IMR-90 (cell line): ENCODE measurements at regions not wholly inside any gene's neighbourhood (a gene's known extent, or its start where the extent isn't known, plus 50 kb on each side); places are given as distances from the start of the nearest gene placed in this dataset.

Experiments
- ATAC-seq: fragments of 200-7000 bp; cut with Tn5 transposase; 2 replicates; pipeline ENCODE4 v1.9.1; 2020; ENCODE audit warnings: low read depth, mild to moderate bottlenecking, moderate library complexity
- BruUV-seq: library from RNA; stranded (reverse); fragments of 400-500 nt; replicated peaks from 2 replicates; lab custom pipeline; 2021; lab: Mats Ljungman, UMichigan
- CTCF ChIA-PET: fragments of 300-600 bp; formaldehyde crosslinking; extraction: SDS; loops from one replicate; lab custom pipeline; 2021; ENCODE audit warnings: antibody characterized with exemption; lab: Yijun Ruan, JAX
- POLR2A ChIA-PET: fragments of 300-600 bp; sonication (Branson Sonifier 250); formaldehyde crosslinking; loops from one replicate; lab custom pipeline; 2022; ENCODE audit warnings: antibody characterized with exemption; ENCODE audit not compliant: unreplicated experiment; lab: Charles Lee
- DNase-seq: peaks from one replicate; pipeline ENCODE4 v3.0.0; 2013
- H2AFZ ChIP-seq: replicated peaks from 2 replicates; pipeline ENCODE3; 2013; ENCODE audit warnings: low read length, mild to moderate bottlenecking; ENCODE audit not compliant: poor library complexity
- H2AK5ac ChIP-seq: 2 replicates; pipeline ENCODE4 v1.6.1; 2013; ENCODE audit warnings: low read depth, low read length, inconsistent platforms
- H2AK9ac ChIP-seq: replicated peaks from 2 replicates; pipeline ENCODE3; 2013; ENCODE audit warnings: mild to moderate bottlenecking, low read depth, low read length, moderate library complexity; ENCODE audit not compliant: poor library complexity
- H2BK120ac ChIP-seq: 2 replicates; pipeline ENCODE4 v1.6.1; 2013; ENCODE audit warnings: low read depth, low read length, inconsistent platforms
- H2BK15ac ChIP-seq: 3 replicates; pipeline ENCODE4 v1.6.1; 2013; ENCODE audit warnings: low read depth, low read length, inconsistent platforms
- H2BK20ac ChIP-seq: 2 replicates; pipeline ENCODE4 v1.6.1; 2013; ENCODE audit warnings: low read depth, mild to moderate bottlenecking, inconsistent platforms, low read length, moderate library complexity
- H2BK5ac ChIP-seq: 2 replicates; pipeline ENCODE4 v1.6.1; 2013; ENCODE audit warnings: mild to moderate bottlenecking, low read depth, low read length, inconsistent platforms; ENCODE audit not compliant: poor library complexity, severe bottlenecking
- H3K14ac ChIP-seq: replicated peaks from 2 replicates; pipeline ENCODE4 v1.6.1; 2013; ENCODE audit warnings: low read depth, low read length, inconsistent platforms
- H3K18ac ChIP-seq: 2 replicates; pipeline ENCODE4 v1.6.1; 2013; ENCODE audit warnings: low read depth, low read length, control low read depth
- H3K23ac ChIP-seq: 2 replicates; pipeline ENCODE4 v1.6.1; 2013; ENCODE audit warnings: low read depth, low read length, inconsistent platforms
- H3K27ac ChIP-seq: 2 replicates; pipeline ENCODE4 v1.5.1; 2013; ENCODE audit warnings: mild to moderate bottlenecking, control low read depth, low read length; ENCODE audit not compliant: insufficient read depth
- H3K27me3 ChIP-seq: 2 replicates; pipeline ENCODE4 v1.6.1; 2013; ENCODE audit warnings: low read length; ENCODE audit not compliant: control insufficient read depth, insufficient read depth
- H3K36me3 ChIP-seq: 2 replicates; pipeline ENCODE4 v1.6.1; 2013; ENCODE audit warnings: low read length, mixed read lengths; ENCODE audit not compliant: control insufficient read depth, insufficient read depth
- H3K4ac ChIP-seq: 2 replicates; pipeline ENCODE4 v1.6.1; 2013; ENCODE audit warnings: low read depth, low read length, inconsistent platforms
- H3K4me1 ChIP-seq: 2 replicates; pipeline ENCODE4 v1.6.1; 2013; ENCODE audit warnings: low read length, mixed read lengths; ENCODE audit not compliant: control insufficient read depth, insufficient read depth
- H3K4me2 ChIP-seq: 2 replicates; pipeline ENCODE4 v1.6.1; 2013; ENCODE audit warnings: low read depth, mild to moderate bottlenecking, control low read depth, low read length, moderate library complexity
- H3K4me3 ChIP-seq: 2 replicates; pipeline ENCODE4 v1.5.1; 2013; ENCODE audit warnings: low read depth, mild to moderate bottlenecking, control low read depth, low read length, moderate library complexity; ENCODE audit not compliant: insufficient read depth
- H3K56ac ChIP-seq: 2 replicates; pipeline ENCODE4 v1.6.1; 2013; ENCODE audit warnings: low read length, inconsistent platforms; ENCODE audit not compliant: insufficient read depth; ENCODE audit errors: extremely low read depth
- H3K79me1 ChIP-seq, 2 experiments: 2 replicates each; pipeline ENCODE4 v1.6.1; 2013; ENCODE audit warnings: low read length in 2 of 2, inconsistent platforms in 1 of 2, low read depth in 1 of 2
- H3K9ac ChIP-seq: 2 replicates; pipeline ENCODE4 v1.6.1; 2013; ENCODE audit warnings: low read depth, low read length, control low read depth
- H3K9me1 ChIP-seq: 2 replicates; pipeline ENCODE4 v1.6.1; 2013; ENCODE audit warnings: low read length, inconsistent platforms; ENCODE audit not compliant: insufficient read depth
- H3K9me3 ChIP-seq: 2 replicates; pipeline ENCODE4 v1.6.1; 2013; ENCODE audit warnings: low read length; ENCODE audit not compliant: control insufficient read depth, insufficient read depth
- H4K20me1 ChIP-seq: 2 replicates; pipeline ENCODE4 v1.6.1; 2013; ENCODE audit warnings: low read length, inconsistent platforms; ENCODE audit not compliant: insufficient read depth
- H4K5ac ChIP-seq: 2 replicates; pipeline ENCODE4 v1.6.1; 2013; ENCODE audit warnings: mild to moderate bottlenecking, low read depth, low read length, control low read depth
- H4K8ac ChIP-seq, 2 experiments: 2 replicates each; pipeline ENCODE4 v1.6.1; 2013; ENCODE audit warnings: low read depth in 2 of 2, low read length in 2 of 2, control low read depth in 1 of 2, inconsistent platforms in 1 of 2
- H4K91ac ChIP-seq: 2 replicates; pipeline ENCODE4 v1.6.1; 2013; ENCODE audit warnings: low read depth, low read length, inconsistent platforms; ENCODE audit not compliant: insufficient read depth
- ELK1 ChIP-seq: fragments of 150-350 bp; IDR thresholded peaks from 2 replicates; pipeline ENCODE4 v1.6.1; 2016; ENCODE audit warnings: low read depth, mild to moderate bottlenecking, low read length, moderate library complexity, borderline replicate concordance
- FOS ChIP-seq: fragments of 150-350 bp; IDR thresholded peaks from 2 replicates; pipeline ENCODE4 v1.6.1; 2016; ENCODE audit warnings: low read depth, low read length
- MAZ ChIP-seq: IDR thresholded peaks from 2 replicates; pipeline ENCODE4 v1.6.1; 2012; ENCODE audit warnings: low read depth, mild to moderate bottlenecking, low read length, improper control_type of control experiment, moderate library complexity, borderline replicate concordance
- RAD21 ChIP-seq: IDR thresholded peaks from 2 replicates; pipeline ENCODE4 v1.6.1; 2012; ENCODE audit warnings: low read length, improper control_type of control experiment
- SMC3 ChIP-seq: fragments of 150-350 bp; IDR thresholded peaks from 2 replicates; pipeline ENCODE4 v1.6.1; 2016; ENCODE audit warnings: low read depth, mild to moderate bottlenecking, antibody characterized with exemption, low read length, moderate library complexity
- WGBS, 2 experiments: methylation state at CpG; one replicate each; pipeline versions ENCODE4 v1.1.5 to v1.1.7; 2013; ENCODE audit warnings: missing lambda C conversion rate in 2 of 2; ENCODE audit not compliant: insufficient read length in 1 of 2; ENCODE audit errors: extremely low coverage in 2 of 2; 5-methylcytosine and 5-hydroxymethylcytosine counted together
- dilution Hi-C: fragments of 300-500 bp; cut with HindIII; formaldehyde crosslinking; loops from one replicate; pipeline ENCODE4 v1.14.3; 2018; ENCODE audit warnings: low sequenced_read_pairs; ENCODE audit not compliant: unreplicated experiment
- in situ Hi-C: fragments of 300-500 bp; cut with MboI; formaldehyde crosslinking; loops from 3 replicates; pipeline ENCODE4 v1.14.3; 2019; ENCODE audit warnings: low sequenced_read_pairs, inconsistent platforms, mixed read lengths
- intact Hi-C: fragments of 100-400 bp; cut with micrococcal nuclease; formaldehyde crosslinking; loops from 2 replicates; pipeline ENCODE4 v1.10.0; 2022

- CTCF ChIA-PET = no interaction called here
Observed at GRCh38 chr2:191622374-191623320, 55.3 kb upstream of the NABP1 start.

More at GRCh38 chr2:191622374-191623320, 55.3 kb upstream of the NABP1 start:
- peak overlapping the region; percentile 27; the same call in 1 of the 2 replicates for H3K14ac ChIP-seq
- no peak for ATAC-seq
- no peak for DNase-seq
- H2AFZ ChIP-seq = peak overlapping the region; percentile 37
- H3K9me3 ChIP-seq = no peaks in the 10 kb centered on the region
- POLR2A ChIA-PET = interaction anchor here (1.1 to 1.2 kb wide), 2 partner anchors 9 to 55 kb away, joined by 4 read pairs; partner anchors contain the start of gene NABP1
- H3K27ac ChIP-seq = no peak overlapping the region
- H4K8ac ChIP-seq = peak overlapping the region in 1 of 2 experiments; percentile 67; a peak in 1 of 4 replicates
- no peak overlapping the region for H3K4me2 ChIP-seq
- no peak overlapping the region for H3K9ac ChIP-seq
- H4K5ac ChIP-seq = no peak overlapping the region
- H2AK5ac ChIP-seq = peak overlapping the region; percentile 29; the same call in 1 of the 2 replicates
- intact Hi-C loops = loop anchor here (5.0 kb wide), 1 partner anchor 40 kb away; no protein-coding TSS in a partner anchor
- H2BK15ac ChIP-seq = peak overlapping the region; percentile 75; the same call in 2 of the 3 replicates
- WGBS, 2 experiments = no CpG with 5 or more reads among the region's 5 CpGs
- H4K91ac ChIP-seq = peak overlapping the region; percentile 74
- H3K9me1 ChIP-seq = peaks cover 5% of the 10 kb centered on the region; the same call in 1 of the 2 replicates
- no peak for TF ChIP-seq SMC3
- no peak for TF ChIP-seq MAZ
- TF ChIP-seq FOS = no peak
- TF ChIP-seq RAD21 = no peak
- TF ChIP-seq ELK1 = no peak
- BruUV-seq = no TSS peak
- H3K4me3 ChIP-seq = no peak overlapping the region
- no peaks in the 10 kb centered on the region for H3K27me3 ChIP-seq
- peak overlapping the region; percentile 21 for H2BK20ac ChIP-seq
- peaks cover 15% of the 10 kb centered on the region for H3K4me1 ChIP-seq
- in situ Hi-C loops = no loop called here
- peak overlapping the region; percentile 46; the same call in 1 of the 2 replicates for H3K23ac ChIP-seq
- no peaks in the 10 kb centered on the region for H4K20me1 ChIP-seq
- H2BK120ac ChIP-seq = peak overlapping the region; percentile 70
- peak overlapping the region; percentile 30; the same call in 1 of the 2 replicates for H3K18ac ChIP-seq
- H3K4ac ChIP-seq = peak overlapping the region; percentile 62
- no peaks in the 10 kb centered on the region; a peak in 1 of 4 replicates for H3K79me1 ChIP-seq
- H3K56ac ChIP-seq = no peak overlapping the region
- H2AK9ac ChIP-seq = no peak overlapping the region
- dilution Hi-C loops = no loop called here
- H3K36me3 ChIP-seq = no peaks in the 10 kb centered on the region
- no peak overlapping the region for H2BK5ac ChIP-seq
